LHCN-M2 (cell line): ENCODE measurements at regions not wholly inside any gene's neighbourhood (a gene's known extent, or its start where the extent isn't known, plus 50 kb on each side); places are given as distances from the start of the nearest gene placed in this dataset.
"Not testable (repeated sequence)": the region's sequence is repeated elsewhere in the genome, so short reads cannot be mapped to it uniquely, and the experiment has no call there.

Experiments
- DNase-seq: peaks from one replicate; pipeline ENCODE4 v3.0.0-alpha.2; 2012; ENCODE audit warnings: low read depth

DNA sequence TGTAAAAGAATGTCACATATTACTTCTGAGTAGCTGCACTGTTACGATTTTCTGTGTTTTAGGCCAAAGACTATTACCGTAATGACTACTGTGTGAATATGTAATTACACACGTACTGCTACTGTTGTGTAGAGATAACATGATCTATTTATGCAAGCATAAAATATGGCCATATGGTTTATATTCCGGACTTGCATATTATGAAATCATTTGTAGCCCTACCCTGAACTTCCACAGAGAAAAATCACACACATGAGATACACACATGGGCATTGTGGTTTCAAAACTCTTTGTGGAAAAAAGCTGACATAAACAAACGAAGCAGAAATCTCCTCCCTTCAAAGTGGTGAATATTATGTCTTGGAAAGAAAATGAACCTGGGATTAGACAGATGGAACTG is 373.0 kb upstream of the ADAMTS5 start:
- DNase-seq, result no peak

DNA sequence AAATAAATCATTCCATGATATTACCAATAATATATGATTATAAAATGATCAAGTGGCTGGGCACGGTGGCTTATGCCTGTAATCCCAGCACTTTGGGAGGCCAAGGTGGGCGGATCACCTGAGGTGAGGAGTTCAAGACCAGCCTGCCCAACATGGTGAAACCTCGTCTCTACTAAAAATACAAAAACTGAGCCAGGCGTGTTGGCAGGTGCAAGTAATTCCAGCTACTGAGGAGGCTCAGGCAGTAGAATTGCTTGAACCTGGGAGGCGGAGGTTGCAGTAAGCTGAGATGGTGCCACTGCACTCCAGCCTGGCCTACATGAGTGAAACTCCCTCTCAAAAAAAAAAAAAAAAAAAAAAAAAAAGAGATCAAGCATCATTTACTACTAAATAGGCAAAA is 371.1 kb upstream of the ADAMTS5 start:
- not testable (repeated sequence) for DNase-seq

DNA sequence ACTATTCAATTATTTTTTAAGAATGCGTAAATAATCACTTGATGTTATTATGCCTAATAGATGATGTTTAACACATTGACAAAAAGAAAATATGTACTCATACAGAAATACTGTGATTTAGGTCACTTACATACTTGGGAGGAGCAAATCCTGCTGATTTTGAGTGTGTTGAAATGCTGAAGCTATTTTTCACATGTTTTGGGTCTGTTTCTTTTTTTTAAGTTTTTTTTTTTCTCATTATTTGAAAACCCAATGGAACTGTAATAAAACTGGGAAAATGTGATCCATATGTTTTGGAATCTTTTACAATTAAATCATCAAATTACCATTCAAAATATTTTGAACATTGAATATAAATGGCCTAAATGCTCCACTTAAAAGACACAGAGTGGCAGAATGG is 366.2 kb upstream of the ADAMTS5 start:
- no peak for DNase-seq

DNA sequence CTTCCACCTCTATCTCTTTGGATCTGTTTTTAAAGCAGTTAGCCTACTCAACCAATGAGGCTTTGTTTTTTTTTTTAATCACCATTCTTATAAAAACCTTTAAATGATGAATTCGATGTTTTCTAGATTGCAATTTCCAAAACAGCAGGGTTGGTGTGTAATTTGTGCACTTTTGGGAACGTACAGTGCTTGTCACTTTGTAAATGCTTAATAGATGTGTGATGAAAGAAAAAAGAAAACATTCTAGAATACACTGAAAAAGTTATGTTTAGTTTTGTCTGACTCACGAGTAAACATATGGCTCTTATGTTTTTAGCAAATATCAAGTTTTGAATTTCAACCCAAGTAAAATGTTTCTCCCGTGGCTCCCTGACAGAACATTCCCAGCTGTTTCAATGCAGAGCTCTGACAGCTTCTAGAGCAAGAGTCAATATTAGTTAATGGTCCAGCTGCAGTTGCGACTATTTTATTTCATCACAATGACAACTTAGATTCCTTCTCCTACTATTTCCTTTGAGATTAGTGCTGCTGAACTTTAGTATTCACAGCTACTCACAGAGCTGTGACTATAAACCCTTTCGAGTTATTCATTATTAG is 362.5 kb upstream of the ADAMTS5 start:
- peak; percentile 77 for DNase-seq

- DNase-seq, result no peak
Measured at GRCh38 chr21:27326301-27326700, 359.4 kb upstream of the ADAMTS5 start.

- no peak for DNase-seq
Measured at GRCh38 chr21:27323331-27323730, 356.4 kb upstream of the ADAMTS5 start.

- no peak for DNase-seq
Measured at GRCh38 chr21:27321791-27322190, 354.9 kb upstream of the ADAMTS5 start.

- DNase-seq, result no peak
Measured at GRCh38 chr21:27320868-27321267, 354.0 kb upstream of the ADAMTS5 start.

GRCh38 chr21:27317601-27318000 is 350.7 kb upstream of the ADAMTS5 start:
- not testable (repeated sequence) for DNase-seq

DNA sequence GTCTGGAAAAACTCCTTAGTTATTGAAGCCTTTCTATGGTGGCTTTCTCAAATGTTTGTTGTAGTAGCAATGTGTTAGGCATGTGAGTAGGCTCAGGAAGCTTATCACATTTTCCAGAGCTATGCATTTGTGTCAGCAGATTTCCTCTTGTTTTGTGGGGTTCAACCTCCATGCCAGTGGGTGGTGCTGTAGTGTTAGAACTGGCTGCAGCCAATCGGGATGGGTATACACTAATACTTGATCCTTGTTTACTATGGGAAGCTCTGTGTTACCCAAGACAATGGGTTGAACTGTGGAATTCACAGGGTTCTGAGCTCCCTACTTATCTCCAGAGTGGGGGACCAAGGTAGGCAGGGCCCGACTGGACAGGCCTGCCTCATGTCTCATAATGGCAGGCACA is 348.5 kb upstream of the ADAMTS5 start:
- DNase-seq, result no peak

GRCh38 chr21:27314131-27314530 is 347.2 kb upstream of the ADAMTS5 start:
- peak; percentile 43 for DNase-seq

DNA sequence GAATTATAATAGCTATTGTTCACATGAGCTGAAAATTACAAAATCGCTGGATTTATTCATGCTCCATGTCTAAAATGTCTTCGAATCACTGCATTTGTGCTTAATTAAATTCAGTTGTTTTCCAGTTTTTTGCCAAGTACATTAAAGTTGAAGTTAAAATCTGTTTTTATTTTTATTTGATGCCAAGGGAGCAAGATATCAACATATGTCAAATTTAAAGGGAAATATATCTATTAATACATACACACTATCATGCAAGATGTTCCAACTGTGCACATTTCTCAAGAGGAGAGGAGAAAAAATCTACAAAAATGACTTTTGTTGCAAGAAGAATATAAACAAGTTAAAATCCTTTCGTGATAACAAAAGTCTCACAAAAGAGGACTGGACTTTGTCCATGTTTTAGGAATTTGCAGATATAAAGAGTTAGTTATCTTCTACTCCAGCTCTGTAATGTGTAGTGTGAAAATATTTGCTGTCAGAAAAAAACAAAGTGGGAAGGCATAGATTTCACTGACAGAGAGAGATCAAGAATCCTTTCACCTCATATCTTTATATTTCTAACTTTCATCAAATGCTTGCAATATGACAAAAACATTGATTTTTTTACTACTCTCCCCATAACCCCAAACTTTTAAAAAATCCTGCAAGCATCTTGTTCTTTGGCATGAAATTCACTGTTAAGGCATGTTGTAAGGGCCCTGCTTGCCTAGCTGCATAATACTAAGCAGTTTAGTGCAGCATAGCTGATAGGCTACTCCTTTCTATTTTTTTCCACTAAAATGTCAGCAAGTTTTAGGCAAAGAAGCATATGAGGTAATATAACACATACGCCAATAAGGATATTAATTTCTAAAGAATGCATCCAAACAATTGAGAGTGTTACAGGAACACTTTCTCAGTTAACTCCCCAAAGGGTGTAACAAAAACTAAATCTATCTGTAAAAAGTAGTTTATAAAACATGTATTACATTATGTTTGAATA is 340.2 kb upstream of the ADAMTS5 start:
- DNase-seq, result no peak

GRCh38 chr21:27306206-27306605 is 339.3 kb upstream of the ADAMTS5 start:
- no peak for DNase-seq

DNA sequence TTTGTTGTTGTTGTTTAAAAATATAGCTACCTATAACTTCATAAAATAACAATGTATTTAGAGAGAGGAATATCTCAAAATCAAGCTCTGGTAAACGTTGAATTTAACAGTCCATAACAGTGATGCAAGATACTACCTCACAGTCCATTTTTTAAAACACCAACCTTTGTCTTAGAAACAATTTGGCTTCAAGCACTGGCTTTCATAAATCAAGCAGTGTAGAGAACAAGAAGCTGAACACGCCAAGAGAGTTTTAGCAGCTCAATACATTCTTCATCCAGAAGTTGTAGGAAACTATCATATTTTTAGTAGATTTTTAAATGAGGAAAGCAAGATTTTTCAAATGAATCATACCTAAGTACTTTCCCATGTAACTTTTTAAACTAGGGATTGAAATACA is 334.3 kb upstream of the ADAMTS5 start:
- DNase-seq, result no peak

- DNase-seq, result no peak
Measured at GRCh38 chr21:27300770-27301169, 333.9 kb upstream of the ADAMTS5 start.

GRCh38 chr21:27298465-27298864 is 331.6 kb upstream of the ADAMTS5 start:
- DNase-seq, result no peak

- no peak for DNase-seq
Measured at GRCh38 chr21:27293239-27293638, 326.4 kb upstream of the ADAMTS5 start.

DNA sequence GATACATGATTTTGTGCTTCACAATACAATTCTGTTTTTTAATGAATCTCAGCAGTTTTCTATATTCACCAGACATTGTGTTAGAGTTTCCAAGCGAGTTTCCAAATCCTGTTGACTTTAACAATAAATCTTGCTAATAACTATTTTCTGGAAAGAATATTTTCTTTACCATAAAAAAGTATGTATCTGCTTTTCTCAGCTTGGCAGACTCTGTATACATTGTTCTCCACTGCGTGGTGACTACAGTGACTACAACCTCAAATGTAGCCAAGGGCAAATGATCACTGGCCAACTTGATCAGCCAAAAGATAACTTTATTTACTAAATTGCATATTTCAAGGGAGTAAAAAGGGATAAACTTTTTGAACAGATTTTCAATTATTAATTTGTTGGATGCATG is 325.9 kb upstream of the ADAMTS5 start:
- DNase-seq, result no peak

DNA sequence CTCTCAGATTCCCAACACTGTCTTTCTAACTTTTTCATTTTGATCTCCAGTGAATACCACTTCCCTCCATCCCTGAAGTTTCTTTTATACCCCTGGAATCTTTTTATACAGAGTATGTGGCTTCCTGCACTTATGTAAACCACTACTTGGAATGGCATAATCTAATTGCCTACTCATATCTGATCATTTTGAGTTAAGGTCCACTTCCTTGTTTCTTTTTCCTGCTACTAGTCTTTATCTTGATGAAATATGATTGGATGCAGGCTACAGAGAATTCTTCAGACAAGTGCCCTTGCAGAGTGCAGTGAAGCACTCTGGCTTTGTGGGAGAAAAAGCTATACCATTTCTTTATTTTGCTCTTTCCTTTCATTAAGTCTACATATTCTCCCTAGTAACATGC is 325.3 kb upstream of the ADAMTS5 start:
- no peak for DNase-seq

DNA sequence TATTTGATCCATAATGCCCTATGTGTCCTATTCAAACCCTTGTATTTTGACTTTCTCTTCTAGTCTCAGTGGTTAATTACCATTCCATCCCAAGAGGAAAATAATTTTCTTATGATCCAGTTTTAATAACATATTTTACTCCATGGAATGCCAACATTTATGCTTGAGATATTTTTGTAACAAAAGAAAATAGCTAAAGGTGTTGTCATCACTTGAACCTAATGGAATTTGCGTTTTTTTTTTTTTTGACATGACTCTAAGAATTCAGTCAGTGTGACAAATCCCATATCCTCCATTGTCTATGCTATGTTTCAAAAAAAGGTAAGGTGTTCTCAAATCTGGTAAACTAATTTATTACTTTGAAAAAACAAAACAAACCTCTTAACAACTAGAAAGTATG is 324.1 kb upstream of the ADAMTS5 start:
- DNase-seq, result peak; percentile 30

DNA sequence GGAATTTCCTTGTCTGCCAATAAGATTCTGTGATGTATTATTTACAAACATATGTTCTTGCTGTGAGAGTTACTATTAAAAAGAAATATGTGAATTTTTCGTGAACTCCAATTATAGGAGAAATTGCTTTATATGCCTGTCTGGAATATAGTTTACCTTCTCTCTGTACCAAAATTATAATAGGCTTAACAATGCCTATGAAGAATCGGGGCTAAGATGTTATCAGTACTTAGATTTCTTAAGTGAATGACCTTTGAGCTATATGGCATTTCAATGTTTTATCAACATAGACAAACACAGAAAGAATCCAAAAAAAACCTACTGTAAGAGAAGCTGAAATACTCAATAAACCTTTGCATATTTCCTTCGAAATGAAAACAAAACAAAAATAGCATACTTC is 323.1 kb upstream of the ADAMTS5 start:
- no peak for DNase-seq

DNA sequence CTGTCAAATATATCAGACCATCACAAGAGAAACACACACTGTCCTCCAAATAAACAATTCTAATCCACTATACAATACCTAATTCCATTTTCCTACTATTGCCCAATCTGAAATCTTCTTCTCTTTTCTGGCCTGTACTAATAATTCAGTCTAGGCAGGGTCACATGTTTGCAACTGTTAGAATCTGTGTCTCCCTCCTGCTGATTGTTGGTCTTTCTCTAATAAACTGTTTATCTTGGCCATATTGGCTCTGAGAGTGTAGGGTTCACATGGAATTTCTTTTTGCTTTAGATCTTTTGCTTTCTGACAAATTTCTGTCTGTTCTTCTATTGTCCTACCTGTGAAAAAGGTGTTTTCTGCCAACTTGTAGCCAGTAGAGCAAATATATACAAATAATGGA is 319.9 kb upstream of the ADAMTS5 start:
- DNase-seq, result no peak

GRCh38 chr21:27277110-27277509 is 310.2 kb upstream of the ADAMTS5 start:
- peak; percentile 28 for DNase-seq
